ENCODE measurements at regions not wholly inside any gene's neighbourhood (a gene's known extent, or its start where the extent isn't known, plus 50 kb on each side); places are given as distances from the start of the nearest gene placed in this dataset.

GRCh38 chr4:159481936-159482335, 379.1 kb downstream of the RAPGEF2 start:
- no peak for TF ChIP-seq E2F4 (CRISPR knock-in tag; IDR thresholded peaks at IDR 0.05; ENCODE audit: borderline replicate concordance, low read depth)
- no peak for TF ChIP-seq CREB1 (CRISPR knock-in tag; IDR thresholded peaks at IDR 0.05)
- TF ChIP-seq, protein P1, sequence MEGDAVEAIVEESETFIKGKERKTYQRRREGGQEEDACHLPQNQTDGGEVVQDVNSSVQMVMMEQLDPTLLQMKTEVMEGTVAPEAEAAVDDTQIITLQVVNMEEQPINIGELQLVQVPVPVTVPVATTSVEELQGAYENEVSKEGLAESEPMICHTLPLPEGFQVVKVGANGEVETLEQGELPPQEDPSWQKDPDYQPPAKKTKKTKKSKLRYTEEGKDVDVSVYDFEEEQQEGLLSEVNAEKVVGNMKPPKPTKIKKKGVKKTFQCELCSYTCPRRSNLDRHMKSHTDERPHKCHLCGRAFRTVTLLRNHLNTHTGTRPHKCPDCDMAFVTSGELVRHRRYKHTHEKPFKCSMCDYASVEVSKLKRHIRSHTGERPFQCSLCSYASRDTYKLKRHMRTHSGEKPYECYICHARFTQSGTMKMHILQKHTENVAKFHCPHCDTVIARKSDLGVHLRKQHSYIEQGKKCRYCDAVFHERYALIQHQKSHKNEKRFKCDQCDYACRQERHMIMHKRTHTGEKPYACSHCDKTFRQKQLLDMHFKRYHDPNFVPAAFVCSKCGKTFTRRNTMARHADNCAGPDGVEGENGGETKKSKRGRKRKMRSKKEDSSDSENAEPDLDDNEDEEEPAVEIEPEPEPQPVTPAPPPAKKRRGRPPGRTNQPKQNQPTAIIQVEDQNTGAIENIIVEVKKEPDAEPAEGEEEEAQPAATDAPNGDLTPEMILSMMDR (IDR thresholded peaks at IDR 0.05): no peak
- no peak for TF ChIP-seq MLX (CRISPR knock-in tag; IDR thresholded peaks at IDR 0.05)
- TF ChIP-seq, protein P2, sequence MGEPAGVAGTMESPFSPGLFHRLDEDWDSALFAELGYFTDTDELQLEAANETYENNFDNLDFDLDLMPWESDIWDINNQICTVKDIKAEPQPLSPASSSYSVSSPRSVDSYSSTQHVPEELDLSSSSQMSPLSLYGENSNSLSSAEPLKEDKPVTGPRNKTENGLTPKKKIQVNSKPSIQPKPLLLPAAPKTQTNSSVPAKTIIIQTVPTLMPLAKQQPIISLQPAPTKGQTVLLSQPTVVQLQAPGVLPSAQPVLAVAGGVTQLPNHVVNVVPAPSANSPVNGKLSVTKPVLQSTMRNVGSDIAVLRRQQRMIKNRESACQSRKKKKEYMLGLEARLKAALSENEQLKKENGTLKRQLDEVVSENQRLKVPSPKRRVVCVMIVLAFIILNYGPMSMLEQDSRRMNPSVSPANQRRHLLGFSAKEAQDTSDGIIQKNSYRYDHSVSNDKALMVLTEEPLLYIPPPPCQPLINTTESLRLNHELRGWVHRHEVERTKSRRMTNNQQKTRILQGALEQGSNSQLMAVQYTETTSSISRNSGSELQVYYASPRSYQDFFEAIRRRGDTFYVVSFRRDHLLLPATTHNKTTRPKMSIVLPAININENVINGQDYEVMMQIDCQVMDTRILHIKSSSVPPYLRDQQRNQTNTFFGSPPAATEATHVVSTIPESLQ (CRISPR knock-in tag; IDR thresholded peaks at IDR 0.05): no peak
- TF ChIP-seq RELA (CRISPR knock-in tag; IDR thresholded peaks at IDR 0.05; ENCODE audit: borderline replicate concordance): no peak
- TF ChIP-seq USF2 (CRISPR knock-in tag; IDR thresholded peaks at IDR 0.05): no peak
- no peak for TF ChIP-seq ZNF138 (CRISPR knock-in tag; conservative IDR thresholded peaks at IDR 0.05)

All from WTC11 (cell line).